RWPE2 (cell line): ENCODE measurements at regions not wholly inside any gene's neighbourhood (a gene's known extent, or its start where the extent isn't known, plus 50 kb on each side); places are given as distances from the start of the nearest gene placed in this dataset.

Experiments used
- ATAC-seq: fragments of 200-7000 bp; cut with Tn5 transposase; 3 replicates; pipeline ENCODE4 v1.9.1; 2021; ENCODE audit warnings: low read depth
- DNase-seq: peaks from one replicate; pipeline ENCODE4 v3.0.0-alpha.2; 2020; ENCODE audit warnings: low spot score
- H3K27ac ChIP-seq: fragments of 450-650 bp; 2 replicates; pipeline ENCODE4 v1.5.1; 2017; ENCODE audit warnings: mild to moderate bottlenecking; ENCODE audit not compliant: poor library complexity, severe bottlenecking
- H3K27me3 ChIP-seq: fragments of 250-450 bp; sonication (Bioruptor Pico); 2 replicates; pipeline ENCODE4 v1.5.1; 2021; ENCODE audit warnings: mild to moderate bottlenecking, moderate library complexity; ENCODE audit not compliant: insufficient read depth, poor library complexity, severe bottlenecking
- H3K36me3 ChIP-seq: fragments of 250-450 bp; sonication (Bioruptor Pico); 2 replicates; pipeline ENCODE4 v1.5.1; 2020; ENCODE audit warnings: low read depth, mild to moderate bottlenecking, moderate library complexity
- H3K4me1 ChIP-seq: fragments of 250-450 bp; sonication (Bioruptor Pico); 2 replicates; pipeline ENCODE4 v1.5.1; 2021; ENCODE audit warnings: mild to moderate bottlenecking, moderate library complexity; ENCODE audit not compliant: insufficient read depth, poor library complexity, severe bottlenecking
- H3K4me3 ChIP-seq: fragments of 250-450 bp; sonication (Bioruptor Pico); 2 replicates; pipeline ENCODE4 v1.5.1; 2021; ENCODE audit warnings: mild to moderate bottlenecking, moderate library complexity; ENCODE audit not compliant: severe bottlenecking
- H3K9me3 ChIP-seq: fragments of 250-450 bp; sonication (Bioruptor Pico); 2 replicates; pipeline ENCODE4 v1.5.1; 2021; ENCODE audit warnings: mild to moderate bottlenecking, moderate library complexity; ENCODE audit not compliant: severe bottlenecking
- TF ChIP-seq, protein P1 (sequence below): fragments of 450-650 bp; IDR thresholded peaks from one replicate; pipeline ENCODE4 v1.5.1; 2017; ENCODE audit warnings: mild to moderate bottlenecking, moderate library complexity; ENCODE audit not compliant: poor library complexity, severe bottlenecking

DNA sequence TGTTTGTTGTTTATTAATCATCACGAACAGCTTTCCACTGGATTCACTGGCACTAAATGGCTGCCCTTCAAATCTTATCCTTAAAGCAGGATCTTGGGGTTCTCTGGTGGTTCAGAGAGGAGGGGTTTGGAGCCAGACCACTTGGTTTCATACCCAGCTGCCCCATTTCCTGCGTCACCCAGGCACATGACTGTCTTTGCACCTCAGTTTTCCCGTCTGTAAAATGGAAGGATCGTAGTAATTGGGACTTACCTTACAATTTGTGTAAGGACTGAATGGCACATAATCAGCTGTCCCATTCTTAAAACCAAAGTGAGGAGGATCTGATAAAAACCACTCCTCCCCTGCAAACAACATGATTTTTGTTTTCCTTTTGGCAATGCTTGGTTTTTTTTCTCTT is 318.3 kb downstream of the ZNF536 start:
- Histone ChIP-seq H3K36me3 (no peaks in the 10 kb centered on the region), H3K4me1 (no peaks in the 10 kb centered on the region), H3K27ac (no peak overlapping the region), H3K9me3 (no peaks in the 10 kb centered on the region), H3K27me3 (peaks cover 32% of the 10 kb centered on the region), H3K4me3 (no peak overlapping the region)
- ATAC-seq = no peak
- no peak for DNase-seq
- TF ChIP-seq, protein P1, sequence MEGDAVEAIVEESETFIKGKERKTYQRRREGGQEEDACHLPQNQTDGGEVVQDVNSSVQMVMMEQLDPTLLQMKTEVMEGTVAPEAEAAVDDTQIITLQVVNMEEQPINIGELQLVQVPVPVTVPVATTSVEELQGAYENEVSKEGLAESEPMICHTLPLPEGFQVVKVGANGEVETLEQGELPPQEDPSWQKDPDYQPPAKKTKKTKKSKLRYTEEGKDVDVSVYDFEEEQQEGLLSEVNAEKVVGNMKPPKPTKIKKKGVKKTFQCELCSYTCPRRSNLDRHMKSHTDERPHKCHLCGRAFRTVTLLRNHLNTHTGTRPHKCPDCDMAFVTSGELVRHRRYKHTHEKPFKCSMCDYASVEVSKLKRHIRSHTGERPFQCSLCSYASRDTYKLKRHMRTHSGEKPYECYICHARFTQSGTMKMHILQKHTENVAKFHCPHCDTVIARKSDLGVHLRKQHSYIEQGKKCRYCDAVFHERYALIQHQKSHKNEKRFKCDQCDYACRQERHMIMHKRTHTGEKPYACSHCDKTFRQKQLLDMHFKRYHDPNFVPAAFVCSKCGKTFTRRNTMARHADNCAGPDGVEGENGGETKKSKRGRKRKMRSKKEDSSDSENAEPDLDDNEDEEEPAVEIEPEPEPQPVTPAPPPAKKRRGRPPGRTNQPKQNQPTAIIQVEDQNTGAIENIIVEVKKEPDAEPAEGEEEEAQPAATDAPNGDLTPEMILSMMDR = no peak

- TF ChIP-seq, protein P1 = no peak
- no peak overlapping the region for H3K4me3 ChIP-seq
- DNase-seq (no peak), ATAC-seq (no peak)
- H3K9me3 ChIP-seq = no peaks in the 10 kb centered on the region
- H3K27ac ChIP-seq = no peak overlapping the region
- no peaks in the 10 kb centered on the region for H3K4me1 ChIP-seq
- H3K36me3 ChIP-seq = no peaks in the 10 kb centered on the region
- peaks cover 32% of the 10 kb centered on the region for H3K27me3 ChIP-seq
These were observed 317.3 kb downstream of the ZNF536 start for GRCh38 chr19:30689474-30689873.

DNA sequence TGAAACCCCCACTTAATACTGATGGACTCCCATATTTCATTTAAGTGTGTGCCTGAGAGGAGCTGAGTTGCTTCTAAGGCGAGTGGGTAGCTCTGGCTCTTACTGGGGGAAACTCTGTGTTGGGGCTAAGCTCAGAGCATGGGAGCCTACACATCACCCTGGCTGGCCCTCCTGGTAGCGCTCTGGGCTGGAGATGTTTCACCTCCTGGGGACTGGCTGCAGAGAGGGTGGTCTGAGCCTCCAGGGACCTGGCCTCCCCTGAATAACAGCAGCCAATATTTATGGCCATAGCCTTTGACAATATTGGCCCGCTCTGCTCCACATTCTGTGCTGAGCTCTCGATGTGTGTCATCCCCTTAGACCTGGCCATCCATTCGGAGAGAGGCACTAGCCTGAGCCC is 316.5 kb downstream of the ZNF536 start:
- Histone ChIP-seq H3K4me3 (no peak overlapping the region), H3K36me3 (no peaks in the 10 kb centered on the region), H3K27me3 (peaks cover 38% of the 10 kb centered on the region), H3K27ac (no peak overlapping the region), H3K9me3 (no peaks in the 10 kb centered on the region), H3K4me1 (no peaks in the 10 kb centered on the region)
- TF ChIP-seq, protein P1 = no peak
- ATAC-seq (no peak), DNase-seq (no peak)

DNA sequence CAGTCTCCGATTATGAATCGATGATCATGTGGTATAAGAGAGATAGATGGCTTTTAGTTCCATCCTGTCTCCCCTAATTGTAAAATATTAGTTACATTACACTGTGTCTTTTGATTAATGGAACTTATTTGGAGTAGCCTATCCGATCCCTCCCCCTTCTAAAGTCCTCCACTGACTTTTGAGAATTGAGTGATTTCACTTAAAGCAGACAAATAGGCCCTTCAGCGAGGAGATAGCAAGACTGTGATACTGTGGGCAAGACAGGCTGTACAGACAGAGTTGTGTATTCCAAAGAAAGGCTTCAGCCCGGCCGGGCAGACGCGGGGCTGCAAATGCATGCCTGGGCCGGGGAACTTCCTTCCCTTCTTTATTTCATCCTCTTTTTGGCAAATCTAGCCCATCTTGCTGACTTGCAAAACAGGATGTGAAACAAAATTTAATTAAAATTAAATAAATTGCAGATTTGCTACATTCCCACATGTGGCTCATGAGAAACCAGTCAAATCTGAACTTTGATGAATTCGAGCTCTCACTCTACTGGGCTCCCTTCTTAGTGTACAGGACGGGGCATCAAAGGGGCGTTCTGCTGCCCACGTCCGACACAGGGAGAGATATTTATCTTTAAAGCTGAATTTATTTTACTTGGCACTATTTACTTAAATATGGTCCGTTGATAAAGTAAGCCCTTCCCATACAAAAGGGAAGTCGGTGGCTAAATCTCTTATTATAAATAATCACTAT is 314.8 kb downstream of the ZNF536 start:
- Histone ChIP-seq H3K27ac (no peak overlapping the region), H3K27me3 (peaks cover 30% of the 10 kb centered on the region), H3K9me3 (no peaks in the 10 kb centered on the region), H3K4me1 (no peaks in the 10 kb centered on the region), H3K4me3 (no peak overlapping the region), H3K36me3 (no peaks in the 10 kb centered on the region)
- TF ChIP-seq, protein P1 = no peak
- DNase-seq = no peak
- no peak for ATAC-seq

GRCh38 chr19:30686176-30686820 is 314.1 kb downstream of the ZNF536 start:
- Histone ChIP-seq H3K9me3 (no peaks in the 10 kb centered on the region), H3K36me3 (no peaks in the 10 kb centered on the region), H3K27ac (no peak overlapping the region), H3K4me3 (no peak overlapping the region), H3K4me1 (no peaks in the 10 kb centered on the region), H3K27me3 (peaks cover 24% of the 10 kb centered on the region)
- TF ChIP-seq, protein P1 = peak; percentile 21
- ATAC-seq (no peak), DNase-seq (no peak)
